Fibroblast of lung (primary cell): ENCODE measurements at regions not wholly inside any gene's neighbourhood (a gene's known extent, or its start where the extent isn't known, plus 50 kb on each side); places are given as distances from the start of the nearest gene placed in this dataset.

Experiments
- EZH2 ChIP-seq: IDR thresholded peaks from 2 replicates; pipeline ENCODE4 v1.5.1; 2012; ENCODE audit warnings: low read length, control low read depth, mild to moderate bottlenecking; ENCODE audit errors: missing control alignments
- TF ChIP-seq, protein P1 (sequence below), 2 donors: IDR thresholded peaks in 1 of 2; conservative IDR thresholded peaks in 1 of 2; 1 replicate in 1 of 2; 2 replicates in 1 of 2; pipeline ENCODE4 v1.5.1; 2011 to 2012; ENCODE audit warnings: low read length in 2 of 2, control low read depth in 1 of 2, inconsistent platforms in 1 of 2, low read depth in 1 of 2, mild to moderate bottlenecking in 1 of 2

DNA sequence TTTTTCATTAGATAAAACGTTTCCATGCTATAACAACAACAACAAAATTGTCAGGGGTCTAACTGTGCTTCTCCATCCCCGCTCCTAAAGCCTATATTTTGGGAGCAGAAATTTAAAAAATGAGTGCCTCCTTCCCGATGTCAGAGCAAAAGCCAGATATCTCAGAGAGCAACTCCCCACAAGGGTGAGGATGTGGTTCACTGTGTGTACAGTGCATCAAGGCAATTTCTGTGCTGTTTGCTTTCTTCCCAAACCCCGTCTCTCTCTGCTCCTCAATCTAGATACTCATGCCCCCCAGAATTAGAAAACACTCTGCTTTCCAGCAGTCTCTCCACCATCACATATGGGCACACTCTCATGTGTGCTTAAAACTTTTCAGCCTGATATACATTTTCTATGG, 76.7 kb upstream of the MBNL1 start:
- TF ChIP-seq, protein P1, sequence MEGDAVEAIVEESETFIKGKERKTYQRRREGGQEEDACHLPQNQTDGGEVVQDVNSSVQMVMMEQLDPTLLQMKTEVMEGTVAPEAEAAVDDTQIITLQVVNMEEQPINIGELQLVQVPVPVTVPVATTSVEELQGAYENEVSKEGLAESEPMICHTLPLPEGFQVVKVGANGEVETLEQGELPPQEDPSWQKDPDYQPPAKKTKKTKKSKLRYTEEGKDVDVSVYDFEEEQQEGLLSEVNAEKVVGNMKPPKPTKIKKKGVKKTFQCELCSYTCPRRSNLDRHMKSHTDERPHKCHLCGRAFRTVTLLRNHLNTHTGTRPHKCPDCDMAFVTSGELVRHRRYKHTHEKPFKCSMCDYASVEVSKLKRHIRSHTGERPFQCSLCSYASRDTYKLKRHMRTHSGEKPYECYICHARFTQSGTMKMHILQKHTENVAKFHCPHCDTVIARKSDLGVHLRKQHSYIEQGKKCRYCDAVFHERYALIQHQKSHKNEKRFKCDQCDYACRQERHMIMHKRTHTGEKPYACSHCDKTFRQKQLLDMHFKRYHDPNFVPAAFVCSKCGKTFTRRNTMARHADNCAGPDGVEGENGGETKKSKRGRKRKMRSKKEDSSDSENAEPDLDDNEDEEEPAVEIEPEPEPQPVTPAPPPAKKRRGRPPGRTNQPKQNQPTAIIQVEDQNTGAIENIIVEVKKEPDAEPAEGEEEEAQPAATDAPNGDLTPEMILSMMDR (conservative IDR thresholded peaks at IDR 0.05 in 1 of 2, IDR thresholded peaks at IDR 0.05 in 1 of 2; ENCODE audit: low read depth in 1 of 2, low read length in 2 of 2), result no peak
- TF ChIP-seq EZH2, result no peak
